Ishikawa (cell line): ENCODE measurements at regions not wholly inside any gene's neighbourhood (a gene's known extent, or its start where the extent isn't known, plus 50 kb on each side); places are given as distances from the start of the nearest gene placed in this dataset.

Source experiments
- CEBPB ChIP-seq: IDR thresholded peaks from 2 replicates; pipeline ENCODE4 v1.6.1; 2012
- CREB1 ChIP-seq: IDR thresholded peaks from 2 replicates; pipeline ENCODE4 v1.6.1; 2012; ENCODE audit warnings: low read depth
- EGR1 ChIP-seq: IDR thresholded peaks from 2 replicates; pipeline ENCODE4 v1.6.1; 2012
- EP300 ChIP-seq: IDR thresholded peaks from 2 replicates; pipeline ENCODE4 v1.6.1; 2012; ENCODE audit warnings: borderline replicate concordance
- FOXM1 ChIP-seq: IDR thresholded peaks from 2 replicates; pipeline ENCODE4 v1.6.1; 2012; ENCODE audit warnings: low read depth, borderline replicate concordance
- NFIC ChIP-seq: IDR thresholded peaks from 2 replicates; pipeline ENCODE4 v1.6.1; 2012
- RAD21 ChIP-seq: IDR thresholded peaks from 2 replicates; pipeline ENCODE4 v1.6.1; 2012; ENCODE audit warnings: low read depth
- TAF1 ChIP-seq: IDR thresholded peaks from 2 replicates; pipeline ENCODE4 v1.6.1; 2012; ENCODE audit warnings: low read depth, mild to moderate bottlenecking
- TCF12 ChIP-seq: IDR thresholded peaks from 2 replicates; pipeline ENCODE4 v1.6.1; 2012; ENCODE audit warnings: low read depth
- TEAD4 ChIP-seq: IDR thresholded peaks from 2 replicates; pipeline ENCODE4 v1.6.1; 2012
- YY1 ChIP-seq: IDR thresholded peaks from 2 replicates; pipeline ENCODE4 v1.6.1; 2012; ENCODE audit warnings: low read depth
- ZBTB7A ChIP-seq: IDR thresholded peaks from 2 replicates; pipeline ENCODE4 v1.6.1; 2012; ENCODE audit warnings: low read depth
- TF ChIP-seq, protein P1 (sequence below): IDR thresholded peaks from 2 replicates; pipeline ENCODE4 v1.6.1; 2012; ENCODE audit warnings: low read depth, mild to moderate bottlenecking
- TF ChIP-seq, protein P2 (sequence below): IDR thresholded peaks from 2 replicates; pipeline ENCODE4 v1.6.1; 2012
- TF ChIP-seq, protein P3 (sequence below): IDR thresholded peaks from 2 replicates; pipeline ENCODE4 v1.6.1; 2012

DNA sequence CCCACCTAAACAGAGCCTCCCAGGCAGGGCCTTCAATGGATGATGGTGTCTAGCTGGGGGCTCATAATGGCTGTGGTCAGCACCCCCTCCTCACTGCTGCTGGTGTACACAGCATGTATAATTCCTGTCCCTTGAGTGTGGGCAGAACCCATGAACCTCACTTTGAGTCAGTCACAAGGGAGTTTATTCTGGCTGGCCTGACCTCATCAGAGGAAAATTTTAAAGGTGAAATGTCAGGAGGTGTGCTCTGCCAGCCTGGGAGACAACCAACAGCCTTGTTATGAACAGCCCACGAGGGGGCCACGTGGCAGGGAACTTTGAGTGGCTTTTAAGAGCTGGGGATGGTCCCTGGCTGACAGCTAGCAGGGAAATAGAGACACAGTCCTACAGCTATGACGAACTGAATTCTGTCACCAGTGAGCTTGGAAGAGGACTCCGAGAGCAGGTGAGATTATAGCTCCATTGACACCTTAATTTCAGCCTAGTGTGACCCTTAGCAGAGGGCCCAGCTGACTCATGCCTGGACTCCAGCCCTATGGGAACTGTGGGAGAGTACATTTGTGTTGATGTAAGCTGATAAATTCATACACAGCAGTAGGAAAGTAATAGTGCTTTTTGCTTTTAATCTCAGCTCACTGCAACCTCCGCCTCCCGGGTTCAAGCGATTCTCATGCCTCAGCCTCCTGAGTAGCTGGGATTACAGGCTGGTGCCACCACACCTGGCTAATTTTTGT is 73.5 kb upstream of the RUNX3 start:
- TF ChIP-seq TAF1 (no peak), TEAD4 (no peak), CEBPB (no peak), YY1 (no peak), RAD21 (no peak), TCF12 (no peak)
- TF ChIP-seq, protein P1, sequence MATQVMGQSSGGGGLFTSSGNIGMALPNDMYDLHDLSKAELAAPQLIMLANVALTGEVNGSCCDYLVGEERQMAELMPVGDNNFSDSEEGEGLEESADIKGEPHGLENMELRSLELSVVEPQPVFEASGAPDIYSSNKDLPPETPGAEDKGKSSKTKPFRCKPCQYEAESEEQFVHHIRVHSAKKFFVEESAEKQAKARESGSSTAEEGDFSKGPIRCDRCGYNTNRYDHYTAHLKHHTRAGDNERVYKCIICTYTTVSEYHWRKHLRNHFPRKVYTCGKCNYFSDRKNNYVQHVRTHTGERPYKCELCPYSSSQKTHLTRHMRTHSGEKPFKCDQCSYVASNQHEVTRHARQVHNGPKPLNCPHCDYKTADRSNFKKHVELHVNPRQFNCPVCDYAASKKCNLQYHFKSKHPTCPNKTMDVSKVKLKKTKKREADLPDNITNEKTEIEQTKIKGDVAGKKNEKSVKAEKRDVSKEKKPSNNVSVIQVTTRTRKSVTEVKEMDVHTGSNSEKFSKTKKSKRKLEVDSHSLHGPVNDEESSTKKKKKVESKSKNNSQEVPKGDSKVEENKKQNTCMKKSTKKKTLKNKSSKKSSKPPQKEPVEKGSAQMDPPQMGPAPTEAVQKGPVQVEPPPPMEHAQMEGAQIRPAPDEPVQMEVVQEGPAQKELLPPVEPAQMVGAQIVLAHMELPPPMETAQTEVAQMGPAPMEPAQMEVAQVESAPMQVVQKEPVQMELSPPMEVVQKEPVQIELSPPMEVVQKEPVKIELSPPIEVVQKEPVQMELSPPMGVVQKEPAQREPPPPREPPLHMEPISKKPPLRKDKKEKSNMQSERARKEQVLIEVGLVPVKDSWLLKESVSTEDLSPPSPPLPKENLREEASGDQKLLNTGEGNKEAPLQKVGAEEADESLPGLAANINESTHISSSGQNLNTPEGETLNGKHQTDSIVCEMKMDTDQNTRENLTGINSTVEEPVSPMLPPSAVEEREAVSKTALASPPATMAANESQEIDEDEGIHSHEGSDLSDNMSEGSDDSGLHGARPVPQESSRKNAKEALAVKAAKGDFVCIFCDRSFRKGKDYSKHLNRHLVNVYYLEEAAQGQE: no peak

DNA sequence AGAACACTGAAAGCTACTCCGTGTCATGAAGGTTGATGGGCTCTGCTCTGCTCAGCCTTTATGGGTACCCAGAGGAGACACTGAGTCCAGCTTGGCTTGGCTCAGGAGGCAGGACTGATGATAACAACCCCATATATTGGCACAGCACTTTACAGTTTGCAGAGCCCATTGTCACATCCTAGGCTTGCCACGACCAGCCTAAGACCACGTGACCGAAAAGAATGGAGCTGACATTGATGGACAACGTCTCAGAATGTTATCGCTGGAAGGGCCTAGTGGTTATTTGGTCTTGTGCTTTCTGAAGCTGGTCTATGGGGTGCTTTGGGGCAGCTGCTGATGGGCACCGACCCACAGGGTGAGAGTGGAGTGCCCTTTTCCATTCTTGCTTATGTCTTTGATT is 72.9 kb upstream of the RUNX3 start:
- no peak for TF ChIP-seq EGR1
- no peak for TF ChIP-seq RAD21
- TF ChIP-seq, protein P2, sequence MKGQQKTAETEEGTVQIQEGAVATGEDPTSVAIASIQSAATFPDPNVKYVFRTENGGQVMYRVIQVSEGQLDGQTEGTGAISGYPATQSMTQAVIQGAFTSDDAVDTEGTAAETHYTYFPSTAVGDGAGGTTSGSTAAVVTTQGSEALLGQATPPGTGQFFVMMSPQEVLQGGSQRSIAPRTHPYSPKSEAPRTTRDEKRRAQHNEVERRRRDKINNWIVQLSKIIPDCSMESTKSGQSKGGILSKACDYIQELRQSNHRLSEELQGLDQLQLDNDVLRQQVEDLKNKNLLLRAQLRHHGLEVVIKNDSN: no peak
- no peak for TF ChIP-seq NFIC
- TF ChIP-seq TEAD4: no peak
- TF ChIP-seq, protein P3, sequence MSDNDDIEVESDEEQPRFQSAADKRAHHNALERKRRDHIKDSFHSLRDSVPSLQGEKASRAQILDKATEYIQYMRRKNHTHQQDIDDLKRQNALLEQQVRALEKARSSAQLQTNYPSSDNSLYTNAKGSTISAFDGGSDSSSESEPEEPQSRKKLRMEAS: no peak
- TF ChIP-seq CREB1: no peak
- TF ChIP-seq EP300: no peak
- TF ChIP-seq CEBPB: no peak
- TF ChIP-seq YY1: no peak
- TF ChIP-seq, protein P1: no peak
- TF ChIP-seq FOXM1: no peak
- no peak for TF ChIP-seq TAF1
- TF ChIP-seq TCF12: no peak
- TF ChIP-seq ZBTB7A: no peak

DNA sequence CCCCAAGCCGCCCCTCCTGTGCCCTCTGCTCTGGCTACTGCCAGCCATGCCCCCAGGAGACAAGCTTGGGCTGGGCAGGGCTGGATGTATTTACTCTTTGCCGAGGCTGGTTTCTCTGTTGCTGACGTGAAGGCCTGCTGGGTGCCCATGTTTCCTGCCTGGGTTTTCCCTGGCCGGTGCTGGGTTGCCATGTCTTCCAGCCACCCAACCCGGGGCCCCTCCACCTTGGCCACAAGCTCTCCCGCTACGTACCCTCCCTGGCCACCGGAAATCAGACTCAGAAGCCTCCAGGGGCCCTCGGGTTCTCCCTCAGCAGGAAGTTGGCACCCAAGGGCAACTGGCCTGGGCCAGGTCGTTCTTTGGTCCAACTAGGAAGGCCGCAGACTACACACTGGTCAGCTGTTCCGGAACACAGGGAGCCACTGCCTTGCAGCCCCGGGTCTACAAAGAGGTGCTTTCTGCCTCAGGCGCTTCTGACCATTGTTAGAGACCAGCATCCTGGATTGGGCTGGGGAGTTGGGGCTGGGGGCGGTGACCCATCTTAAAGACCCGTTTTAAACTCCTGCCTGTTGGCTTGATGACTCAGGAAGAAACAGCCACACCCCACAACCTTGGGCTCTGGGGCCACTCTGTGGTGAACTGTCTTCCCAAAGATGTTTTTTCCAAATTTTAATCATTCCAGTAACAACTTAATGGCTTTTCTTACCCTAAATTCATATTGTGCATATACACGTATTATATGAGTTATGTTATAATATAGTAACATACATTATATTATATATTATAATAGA is 71.2 kb upstream of the RUNX3 start:
- TF ChIP-seq EGR1: no peak
- no peak for TF ChIP-seq CREB1
- no peak for TF ChIP-seq RAD21

DNA sequence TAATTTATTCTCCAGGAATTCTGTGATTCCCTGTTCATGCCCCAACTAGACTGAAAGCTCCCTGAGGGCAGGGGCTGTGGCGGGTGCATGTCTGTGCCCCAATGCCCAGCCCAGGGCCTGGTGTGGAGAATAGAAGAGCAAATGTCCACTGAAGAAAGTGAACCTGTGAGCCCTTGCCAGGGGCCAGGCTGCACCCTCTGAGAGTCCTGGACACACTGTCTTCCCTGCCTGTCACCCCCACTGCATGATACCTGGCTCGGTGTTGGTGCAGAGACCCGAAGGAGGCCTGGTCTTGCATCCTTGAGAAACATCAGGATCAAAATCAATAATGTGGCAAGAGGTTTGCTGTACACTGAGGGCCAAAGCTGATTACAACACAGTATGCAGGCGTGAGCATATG is 69.8 kb upstream of the RUNX3 start:
- TF ChIP-seq TCF12 (no peak), NFIC (no peak), EGR1 (no peak), YY1 (no peak), TEAD4 (no peak), EP300 (no peak), TAF1 (no peak), RAD21 (no peak)
- TF ChIP-seq, protein P1: no peak
- TF ChIP-seq, protein P2: no peak

DNA sequence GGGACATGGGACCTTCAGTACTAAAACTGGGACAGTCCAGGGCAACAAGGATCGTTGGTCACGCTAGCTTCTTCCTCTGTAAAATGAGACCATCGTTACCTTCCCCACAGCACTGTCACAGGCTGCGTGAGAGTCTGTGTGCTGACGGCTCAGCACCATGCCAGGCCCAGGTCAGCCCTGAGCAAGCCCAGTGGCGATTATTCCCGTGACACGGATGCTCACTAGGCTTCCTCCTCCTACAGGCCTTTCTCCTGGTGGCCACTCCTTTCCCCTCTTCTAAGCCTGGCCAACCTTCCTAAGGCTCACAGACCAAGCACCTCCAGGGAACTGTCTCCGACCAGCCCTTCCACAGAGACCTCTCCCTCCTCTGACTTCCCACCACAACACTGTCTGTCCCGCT is 69.3 kb upstream of the RUNX3 start:
- TF ChIP-seq FOXM1: no peak
- TF ChIP-seq EP300: no peak
- no peak for TF ChIP-seq ZBTB7A
- TF ChIP-seq TEAD4: no peak
